ENCODE measurements at regions not wholly inside any gene's neighbourhood (a gene's known extent, or its start where the extent isn't known, plus 50 kb on each side); places are given as distances from the start of the nearest gene placed in this dataset.
"Not testable (repeated sequence)": the region's sequence is repeated elsewhere in the genome, so short reads cannot be mapped to it uniquely, and the experiment has no call there.

- DNase-seq, result not testable (repeated sequence)
Observed at GRCh38 chr2:88802026-88802425, 110.6 kb downstream of the RPIA start.

GRCh38 chr2:88807237-88807962, 115.9 kb downstream of the RPIA start:
- no peak for DNase-seq

GRCh38 chr2:88808083-88808482, 116.6 kb downstream of the RPIA start:
- no peak for DNase-seq

GRCh38 chr2:88808652-88809051, 117.2 kb downstream of the RPIA start:
- peak; percentile 8 for DNase-seq

- no peak for DNase-seq
Observed at GRCh38 chr2:88809216-88809615, 117.7 kb downstream of the RPIA start.

GRCh38 chr2:88810017-88810416, 118.5 kb downstream of the RPIA start:
- DNase-seq, result peak; percentile 50

GRCh38 chr2:88810488-88810887, 119.0 kb downstream of the RPIA start:
- DNase-seq, result no peak

- DNase-seq, result no peak
Observed at GRCh38 chr2:88811233-88811632, 119.8 kb downstream of the RPIA start.

- DNase-seq, result no peak
Observed at GRCh38 chr2:88811681-88812080, 120.2 kb downstream of the RPIA start.

GRCh38 chr2:88813612-88814011, 122.1 kb downstream of the RPIA start:
- peak; percentile 39 for DNase-seq

GRCh38 chr2:88815282-88815681, 123.8 kb downstream of the RPIA start:
- no peak for DNase-seq

- DNase-seq, result no peak
Observed at GRCh38 chr2:88815697-88816096, 124.2 kb downstream of the RPIA start.

GRCh38 chr2:88818381-88818780, 126.9 kb downstream of the RPIA start:
- no peak for DNase-seq

GRCh38 chr2:88824951-88825350, 133.5 kb downstream of the RPIA start:
- no peak for DNase-seq

GRCh38 chr2:88826399-88826798, 134.9 kb downstream of the RPIA start:
- DNase-seq, result no peak

- no peak for DNase-seq
Observed at GRCh38 chr2:88827821-88828220, 136.3 kb downstream of the RPIA start.

GRCh38 chr2:88828397-88829137, 137.1 kb downstream of the RPIA start:
- DNase-seq, result peak; percentile 22

- peak; percentile 32 for DNase-seq
Observed at GRCh38 chr2:88829607-88830463, 138.4 kb downstream of the RPIA start.

GRCh38 chr2:88831071-88831791, 139.8 kb downstream of the RPIA start:
- DNase-seq, result no peak

GRCh38 chr2:88831792-88832248, 140.3 kb downstream of the RPIA start:
- peak; percentile 48 for DNase-seq

- DNase-seq, result no peak
Observed at GRCh38 chr2:88832311-88832991, 141.0 kb downstream of the RPIA start.

GRCh38 chr2:88832992-88833389, 141.5 kb downstream of the RPIA start:
- DNase-seq, result no peak

Data from NCI-H69 (cell line).